ENCODE measurements at regions not wholly inside any gene's neighbourhood (a gene's known extent, or its start where the extent isn't known, plus 50 kb on each side); places are given as distances from the start of the nearest gene placed in this dataset.

DNA sequence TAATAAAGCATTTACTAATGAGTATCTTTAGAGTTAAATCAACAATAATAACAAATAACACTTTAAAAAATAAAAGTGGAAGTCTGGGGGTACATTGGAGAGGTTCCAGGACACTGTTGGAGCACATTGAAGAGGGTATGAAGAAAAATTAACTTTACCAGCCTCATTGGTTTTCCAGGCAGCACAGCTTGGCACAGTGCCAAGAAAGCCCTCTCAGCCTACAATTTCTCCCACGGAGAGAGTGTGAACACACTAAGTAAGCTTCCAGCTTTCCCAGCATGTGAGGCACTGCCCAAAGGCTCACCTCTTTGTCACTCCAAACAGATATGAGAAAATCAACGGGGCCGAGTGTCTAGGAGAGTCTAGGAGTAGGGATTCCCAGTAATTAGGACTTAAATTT, 1912.8 kb upstream of the NUDT12 start:
- POLR2A ChIA-PET = no interaction called here

GRCh38 chr5:105462377-105462776, 1899.8 kb upstream of the NUDT12 start:
- H4K20me1 ChIP-seq (ENCODE audit: insufficient read depth) = no peaks in the 10 kb centered on the region
- H2AFZ ChIP-seq (ENCODE audit: low read depth) = no peak overlapping the region
- 59% methylated on average over 3 of the region's 3 CpGs for WGBS (ENCODE audit: low lambda C conversion rate)
- CTCF ChIA-PET = no interaction called here
- H3K9me3 ChIP-seq = no peaks in the 10 kb centered on the region
- H3K9ac ChIP-seq = no peak overlapping the region
- H3K27ac ChIP-seq (ENCODE audit: low read depth in 2 of 2, low read length in 1 of 2) = no peak overlapping the region
- H3K9me2 ChIP-seq = no peaks in the 10 kb centered on the region
- DNase-seq = no peak
- no peaks in the 10 kb centered on the region for H3K27me3 ChIP-seq (ENCODE audit: insufficient read depth)
- no peaks in the 10 kb centered on the region for H3K4me1 ChIP-seq (ENCODE audit: control insufficient read depth in 1 of 2, insufficient read depth in 2 of 2, low read depth in 1 of 2, low read length in 1 of 2)
- H3K4me3 ChIP-seq (ENCODE audit: low read depth in 2 of 2, low read length in 1 of 2) = no peak overlapping the region
- H3F3A ChIP-seq (replicated peaks; ENCODE audit: insufficient read depth) = no peaks in the 10 kb centered on the region
- POLR2A ChIA-PET = no interaction called here
- H3K36me3 ChIP-seq (replicated peaks in 1 of 2; ENCODE audit: control insufficient read depth in 1 of 2, insufficient read depth in 2 of 2, low read length in 1 of 2) = no peaks in the 10 kb centered on the region
- no peak for TF ChIP-seq MEF2A (IDR thresholded peaks at IDR 0.05; ENCODE audit: borderline replicate concordance, low read depth)
- TF ChIP-seq RAD21 (IDR thresholded peaks at IDR 0.05; ENCODE audit: low read length) = no peak
- TF ChIP-seq ELF1 (IDR thresholded peaks at IDR 0.05) = no peak
- TF ChIP-seq NRF1 (IDR thresholded peaks at IDR 0.05; ENCODE audit: low read depth, low read length) = no peak
- no peak for TF ChIP-seq EZH2phosphoT487 (IDR thresholded peaks at IDR 0.05; ENCODE audit: borderline replicate concordance, low read depth)
- no peak for TF ChIP-seq SMC3 (IDR thresholded peaks at IDR 0.05; ENCODE audit: low read depth, low read length)
- no peak for TF ChIP-seq SIN3A (IDR thresholded peaks at IDR 0.05; ENCODE audit: borderline replicate concordance, low read depth, low read length)
- no peak for TF ChIP-seq CHD2 (IDR thresholded peaks at IDR 0.05; ENCODE audit: low read length, partially characterized antibody)
- TF ChIP-seq TEAD4 (IDR thresholded peaks at IDR 0.05; ENCODE audit: borderline replicate concordance, insufficient read depth) = no peak
- TF ChIP-seq GATA2 (CRISPR knock-in tag; IDR thresholded peaks at IDR 0.05) = no peak
- TF ChIP-seq RXRA (IDR thresholded peaks at IDR 0.05; ENCODE audit: borderline replicate concordance, low read depth) = no peak
- TF ChIP-seq FOSL2 (IDR thresholded peaks at IDR 0.05; ENCODE audit: borderline replicate concordance, low read depth) = no peak
- TF ChIP-seq, protein P1, sequence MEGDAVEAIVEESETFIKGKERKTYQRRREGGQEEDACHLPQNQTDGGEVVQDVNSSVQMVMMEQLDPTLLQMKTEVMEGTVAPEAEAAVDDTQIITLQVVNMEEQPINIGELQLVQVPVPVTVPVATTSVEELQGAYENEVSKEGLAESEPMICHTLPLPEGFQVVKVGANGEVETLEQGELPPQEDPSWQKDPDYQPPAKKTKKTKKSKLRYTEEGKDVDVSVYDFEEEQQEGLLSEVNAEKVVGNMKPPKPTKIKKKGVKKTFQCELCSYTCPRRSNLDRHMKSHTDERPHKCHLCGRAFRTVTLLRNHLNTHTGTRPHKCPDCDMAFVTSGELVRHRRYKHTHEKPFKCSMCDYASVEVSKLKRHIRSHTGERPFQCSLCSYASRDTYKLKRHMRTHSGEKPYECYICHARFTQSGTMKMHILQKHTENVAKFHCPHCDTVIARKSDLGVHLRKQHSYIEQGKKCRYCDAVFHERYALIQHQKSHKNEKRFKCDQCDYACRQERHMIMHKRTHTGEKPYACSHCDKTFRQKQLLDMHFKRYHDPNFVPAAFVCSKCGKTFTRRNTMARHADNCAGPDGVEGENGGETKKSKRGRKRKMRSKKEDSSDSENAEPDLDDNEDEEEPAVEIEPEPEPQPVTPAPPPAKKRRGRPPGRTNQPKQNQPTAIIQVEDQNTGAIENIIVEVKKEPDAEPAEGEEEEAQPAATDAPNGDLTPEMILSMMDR (IDR thresholded peaks at IDR 0.05) = no peak
- TF ChIP-seq, protein P2, sequence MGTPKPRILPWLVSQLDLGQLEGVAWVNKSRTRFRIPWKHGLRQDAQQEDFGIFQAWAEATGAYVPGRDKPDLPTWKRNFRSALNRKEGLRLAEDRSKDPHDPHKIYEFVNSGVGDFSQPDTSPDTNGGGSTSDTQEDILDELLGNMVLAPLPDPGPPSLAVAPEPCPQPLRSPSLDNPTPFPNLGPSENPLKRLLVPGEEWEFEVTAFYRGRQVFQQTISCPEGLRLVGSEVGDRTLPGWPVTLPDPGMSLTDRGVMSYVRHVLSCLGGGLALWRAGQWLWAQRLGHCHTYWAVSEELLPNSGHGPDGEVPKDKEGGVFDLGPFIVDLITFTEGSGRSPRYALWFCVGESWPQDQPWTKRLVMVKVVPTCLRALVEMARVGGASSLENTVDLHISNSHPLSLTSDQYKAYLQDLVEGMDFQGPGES (IDR thresholded peaks at IDR 0.05; ENCODE audit: low read depth, low read length) = no peak
- TF ChIP-seq, protein P3, sequence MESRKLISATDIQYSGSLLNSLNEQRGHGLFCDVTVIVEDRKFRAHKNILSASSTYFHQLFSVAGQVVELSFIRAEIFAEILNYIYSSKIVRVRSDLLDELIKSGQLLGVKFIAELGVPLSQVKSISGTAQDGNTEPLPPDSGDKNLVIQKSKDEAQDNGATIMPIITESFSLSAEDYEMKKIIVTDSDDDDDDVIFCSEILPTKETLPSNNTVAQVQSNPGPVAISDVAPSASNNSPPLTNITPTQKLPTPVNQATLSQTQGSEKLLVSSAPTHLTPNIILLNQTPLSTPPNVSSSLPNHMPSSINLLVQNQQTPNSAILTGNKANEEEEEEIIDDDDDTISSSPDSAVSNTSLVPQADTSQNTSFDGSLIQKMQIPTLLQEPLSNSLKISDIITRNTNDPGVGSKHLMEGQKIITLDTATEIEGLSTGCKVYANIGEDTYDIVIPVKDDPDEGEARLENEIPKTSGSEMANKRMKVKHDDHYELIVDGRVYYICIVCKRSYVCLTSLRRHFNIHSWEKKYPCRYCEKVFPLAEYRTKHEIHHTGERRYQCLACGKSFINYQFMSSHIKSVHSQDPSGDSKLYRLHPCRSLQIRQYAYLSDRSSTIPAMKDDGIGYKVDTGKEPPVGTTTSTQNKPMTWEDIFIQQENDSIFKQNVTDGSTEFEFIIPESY (IDR thresholded peaks at IDR 0.05; ENCODE audit: borderline replicate concordance, low read depth) = no peak
- H3K79me2 ChIP-seq (ENCODE audit: insufficient read depth) = no peaks in the 10 kb centered on the region
- no peak overlapping the region for H3K4me2 ChIP-seq

More for the DNA sequence above, 1912.8 kb upstream of the NUDT12 start:
- H3F3A ChIP-seq (replicated peaks; ENCODE audit: insufficient read depth) = no peaks in the 10 kb centered on the region
- no peaks in the 10 kb centered on the region for H3K9me2 ChIP-seq
- CTCF ChIA-PET = no interaction called here
- H3K9ac ChIP-seq = no peak overlapping the region
- DNase-seq = no peak
- no peak overlapping the region for H3K27ac ChIP-seq (ENCODE audit: low read depth in 2 of 2, low read length in 1 of 2)
- no peaks in the 10 kb centered on the region for H3K36me3 ChIP-seq (replicated peaks in 1 of 2; ENCODE audit: control insufficient read depth in 1 of 2, insufficient read depth in 2 of 2, low read length in 1 of 2)
- no peak overlapping the region for H3K4me3 ChIP-seq (ENCODE audit: low read depth in 2 of 2, low read length in 1 of 2)
- no peaks in the 10 kb centered on the region for H3K27me3 ChIP-seq (ENCODE audit: insufficient read depth)
- 63% methylated on average over 3 of the region's 3 CpGs for WGBS (ENCODE audit: low lambda C conversion rate)
- H3K4me2 ChIP-seq = no peak overlapping the region
- H3K79me2 ChIP-seq (ENCODE audit: insufficient read depth) = no peaks in the 10 kb centered on the region
- no peaks in the 10 kb centered on the region for H3K4me1 ChIP-seq (ENCODE audit: control insufficient read depth in 1 of 2, insufficient read depth in 2 of 2, low read depth in 1 of 2, low read length in 1 of 2)
- H4K20me1 ChIP-seq (ENCODE audit: insufficient read depth) = no peaks in the 10 kb centered on the region
- H2AFZ ChIP-seq (ENCODE audit: low read depth) = no peak overlapping the region
- H3K9me3 ChIP-seq = no peaks in the 10 kb centered on the region
- peak; percentile 46 for TF ChIP-seq NFIC (IDR thresholded peaks at IDR 0.05; ENCODE audit: borderline replicate concordance)
- TF ChIP-seq EP300 (IDR thresholded peaks at IDR 0.05; ENCODE audit: borderline replicate concordance in 1 of 2, low read depth in 1 of 2, low read length in 1 of 2) = no peak
- TF ChIP-seq TEAD4 (IDR thresholded peaks at IDR 0.05; ENCODE audit: borderline replicate concordance, insufficient read depth) = no peak
- TF ChIP-seq CHD2 (IDR thresholded peaks at IDR 0.05; ENCODE audit: low read length, partially characterized antibody) = no peak
